ENCODE measurements at regions not wholly inside any gene's neighbourhood (a gene's known extent, or its start where the extent isn't known, plus 50 kb on each side); places are given as distances from the start of the nearest gene placed in this dataset.
"Not testable (repeated sequence)": the region's sequence is repeated elsewhere in the genome, so short reads cannot be mapped to it uniquely, and the experiment has no call there.

GRCh38 chr21:15592957-15593356 lies 136.8 kb upstream of the USP25 start:
- no peak for DNase-seq

- DNase-seq, result no peak
These were observed 128.4 kb upstream of the USP25 start for GRCh38 chr21:15601390-15601789.

- no peak for DNase-seq
These were observed 125.4 kb upstream of the USP25 start for GRCh38 chr21:15604413-15604812.

GRCh38 chr21:15614766-15615165 lies 115.0 kb upstream of the USP25 start:
- no peak for DNase-seq

GRCh38 chr21:15616864-15617574 lies 112.8 kb upstream of the USP25 start:
- peak in 1 of 56 donors; percentile 0 for DNase-seq

- no peak for DNase-seq
These were observed 111.8 kb upstream of the USP25 start for GRCh38 chr21:15617964-15618363.

- DNase-seq, result no peak
These were observed 108.9 kb upstream of the USP25 start for GRCh38 chr21:15620892-15621291.

GRCh38 chr21:15624646-15625045 lies 105.1 kb upstream of the USP25 start:
- DNase-seq, result no peak

GRCh38 chr21:15625363-15625762 lies 104.4 kb upstream of the USP25 start:
- DNase-seq, result no peak

GRCh38 chr21:15626031-15626430 lies 103.8 kb upstream of the USP25 start:
- DNase-seq, result no peak

- DNase-seq, result no peak
These were observed 102.8 kb upstream of the USP25 start for GRCh38 chr21:15627011-15627410.

GRCh38 chr21:15627823-15628222 lies 102.0 kb upstream of the USP25 start:
- DNase-seq, result no peak

GRCh38 chr21:15631342-15631741 lies 98.4 kb upstream of the USP25 start:
- no peak for DNase-seq

GRCh38 chr21:15634541-15634940 lies 95.2 kb upstream of the USP25 start:
- DNase-seq, result not testable (repeated sequence)

- no peak for DNase-seq
These were observed 90.8 kb upstream of the USP25 start for GRCh38 chr21:15638856-15639549.

- not testable (repeated sequence) for DNase-seq
These were observed 89.7 kb upstream of the USP25 start for GRCh38 chr21:15640113-15640512.

GRCh38 chr21:15644489-15644888 lies 85.3 kb upstream of the USP25 start:
- DNase-seq, result no peak

GRCh38 chr21:15645830-15646229 lies 84.0 kb upstream of the USP25 start:
- DNase-seq, result no peak

- no peak for DNase-seq
These were observed 79.0 kb upstream of the USP25 start for GRCh38 chr21:15650735-15651134.

GRCh38 chr21:15651172-15651571 lies 78.6 kb upstream of the USP25 start:
- no peak for DNase-seq

- DNase-seq, result no peak
These were observed 76.1 kb upstream of the USP25 start for GRCh38 chr21:15653710-15654109.

- DNase-seq, result no peak
These were observed 75.6 kb upstream of the USP25 start for GRCh38 chr21:15654171-15654570.

- no peak for DNase-seq
These were observed 69.9 kb upstream of the USP25 start for GRCh38 chr21:15659753-15660422.
